OCI-LY3 (cell line): ENCODE measurements at regions not wholly inside any gene's neighbourhood (a gene's known extent, or its start where the extent isn't known, plus 50 kb on each side); places are given as distances from the start of the nearest gene placed in this dataset.

Source experiments
- CTCF ChIP-seq: fragments of 200-600, 300-600 bp; sonication (generic); IDR thresholded peaks from 2 replicates; pipeline ENCODE4 v1.5.1; 2014; ENCODE audit warnings: antibody characterized with exemption, low read length, low read depth
- EZH2phosphoT487 ChIP-seq: fragments of 200-600 bp; shearing (Covaris generic); IDR thresholded peaks from 2 replicates; pipeline ENCODE4 v1.6.1; 2018; ENCODE audit warnings: antibody characterized with exemption, mixed run types, low read depth

GRCh38 chr11:32318071-32319055 lies 117.0 kb downstream of the WT1 start:
- TF ChIP-seq EZH2phosphoT487 = no peak
- no peak for TF ChIP-seq CTCF
